ENCODE measurements at regions not wholly inside any gene's neighbourhood (a gene's known extent, or its start where the extent isn't known, plus 50 kb on each side); places are given as distances from the start of the nearest gene placed in this dataset.

- TF ChIP-seq CTCF (IDR thresholded peaks at IDR 0.05; ENCODE audit: low read depth, low read length, missing input control) (no peak), ATF3 (IDR thresholded peaks at IDR 0.05) (no peak), YY1 (IDR thresholded peaks at IDR 0.05) (no peak), FOXA1 (IDR thresholded peaks at IDR 0.05) (no peak), RAD21 (IDR thresholded peaks at IDR 0.05) (no peak), JUND (IDR thresholded peaks at IDR 0.05) (no peak), REST (IDR thresholded peaks at IDR 0.05) (no peak), ZBTB33 (IDR thresholded peaks at IDR 0.05) (no peak), FOXA2 (IDR thresholded peaks at IDR 0.05) (no peak), SP1 (IDR thresholded peaks at IDR 0.05) (no peak), RXRA (IDR thresholded peaks at IDR 0.05) (no peak), EGR1 (IDR thresholded peaks at IDR 0.05; ENCODE audit: low read depth in 2 of 2) (no peak)
These were observed 298.1 kb downstream of the MTX2 start for GRCh38 chr2:176567361-176567760.
